GM23248 (cell line): ENCODE measurements at regions not wholly inside any gene's neighbourhood (a gene's known extent, or its start where the extent isn't known, plus 50 kb on each side); places are given as distances from the start of the nearest gene placed in this dataset.
A peak's percentile ranks its signal among the peaks of the same experiment; 100 is the strongest.

Source experiments
- DNase-seq: peaks from one replicate; pipeline ENCODE4 v3.0.0-alpha.2; 2015
- H2AFZ ChIP-seq: fragments of 200-600 bp; sonication (generic); 2 replicates; pipeline ENCODE4 v1.6.1; 2016; ENCODE audit warnings: antibody characterized with exemption
- H3F3A ChIP-seq: fragments of 200-600 bp; sonication (generic); 2 replicates; pipeline ENCODE4 v1.6.1; 2016; ENCODE audit warnings: mild to moderate bottlenecking, antibody characterized with exemption, mixed run types; ENCODE audit not compliant: insufficient read depth
- H3K27ac ChIP-seq: fragments of 200-600 bp; sonication (generic); 2 replicates; pipeline ENCODE4 v1.5.1; 2016; ENCODE audit warnings: mild to moderate bottlenecking
- H3K27me3 ChIP-seq: fragments of 200-600 bp; sonication (generic); replicated peaks from 2 replicates; pipeline ENCODE4 v1.6.1; 2016; ENCODE audit warnings: mild to moderate bottlenecking; ENCODE audit not compliant: insufficient read depth
- H3K36me3 ChIP-seq: fragments of 200-600 bp; sonication (generic); 2 replicates; pipeline ENCODE4 v1.6.1; 2016; ENCODE audit warnings: low read depth, mild to moderate bottlenecking
- H3K4me1 ChIP-seq: fragments of 200-600 bp; sonication (generic); 2 replicates; pipeline ENCODE4 v1.6.1; 2016; ENCODE audit warnings: mild to moderate bottlenecking; ENCODE audit not compliant: insufficient read depth
- H3K4me2 ChIP-seq: fragments of 200-600 bp; sonication (generic); one replicate; pipeline ENCODE4 v1.6.1; 2016; ENCODE audit warnings: mild to moderate bottlenecking; ENCODE audit not compliant: unreplicated experiment
- H3K4me3 ChIP-seq: fragments of 200-600 bp; sonication (generic); 2 replicates; pipeline ENCODE4 v1.5.1; 2016; ENCODE audit warnings: mild to moderate bottlenecking
- H3K79me2 ChIP-seq: fragments of 200-600 bp; sonication (generic); 2 replicates; pipeline ENCODE4 v1.6.1; 2016; ENCODE audit warnings: mild to moderate bottlenecking; ENCODE audit not compliant: insufficient read depth
- H3K9ac ChIP-seq: fragments of 200-600 bp; sonication (generic); 2 replicates; pipeline ENCODE4 v1.6.1; 2016; ENCODE audit warnings: mild to moderate bottlenecking
- H3K9me2 ChIP-seq: fragments of 200-600 bp; sonication (generic); 2 replicates; pipeline ENCODE4 v1.6.1; 2016; ENCODE audit warnings: mixed run types, mild to moderate bottlenecking, moderate library complexity; ENCODE audit not compliant: insufficient read depth
- H3K9me3 ChIP-seq: fragments of 200-600 bp; sonication (generic); one replicate; pipeline ENCODE4 v1.6.1; 2017; ENCODE audit warnings: low read depth
- H4K20me1 ChIP-seq: fragments of 200-600 bp; sonication (generic); 2 replicates; pipeline ENCODE4 v1.6.0; 2016; ENCODE audit not compliant: insufficient read depth
- EZH2 ChIP-seq: fragments of 200-600 bp; sonication (generic); IDR thresholded peaks from 2 replicates; pipeline ENCODE4 v1.6.1; 2018; ENCODE audit warnings: antibody characterized with exemption, mild to moderate bottlenecking; ENCODE audit not compliant: insufficient read depth, poor library complexity, severe bottlenecking
- EZH2phosphoT487 ChIP-seq: fragments of 200-600 bp; sonication (generic); IDR thresholded peaks from 2 replicates; pipeline ENCODE4 v1.6.1; 2018; ENCODE audit warnings: antibody characterized with exemption, moderate library complexity, mild to moderate bottlenecking, low read depth; ENCODE audit not compliant: insufficient read depth
- WGBS, 2 experiments: methylation state at CpG; one replicate each; pipeline ENCODE4 v1.1.6; 2015 to 2017; ENCODE audit warnings: low lambda C conversion rate in 2 of 2, low coverage in 1 of 2; ENCODE audit errors: missing lambda C conversion rate in 2 of 2; 5-methylcytosine and 5-hydroxymethylcytosine counted together
- in situ Hi-C: fragments of 300-500 bp; cut with MboI; formaldehyde crosslinking; loops from 2 replicates; pipeline ENCODE4 v1.15.0; 2020

DNA sequence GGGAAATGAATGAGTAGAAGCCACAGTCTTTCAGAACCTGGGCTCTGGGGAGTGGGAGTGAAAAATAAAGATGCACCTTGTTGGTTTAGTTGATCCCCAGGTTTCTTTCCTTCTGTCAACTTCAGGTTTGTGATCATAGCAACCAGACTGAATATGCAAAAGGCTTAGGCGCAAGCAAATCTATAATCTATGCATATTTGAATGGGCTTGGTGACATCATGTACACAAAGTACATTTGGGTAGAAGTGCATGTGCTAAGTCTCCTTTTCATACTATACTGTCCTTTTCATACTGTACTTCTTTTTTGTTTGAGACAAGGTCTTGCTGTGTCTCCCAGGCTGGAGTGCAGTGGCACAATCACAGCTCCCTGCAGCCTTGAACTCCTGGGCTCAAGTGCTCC lies 132.4 kb upstream of the C2CD4B start:
- Histone ChIP-seq H3K79me2 (no peaks in the 10 kb centered on the region), H3K9me2 (no peaks in the 10 kb centered on the region), H3K27me3 (peaks cover 8% of the 10 kb centered on the region; the same call in 1 of the 2 replicates), H3F3A (no peaks in the 10 kb centered on the region), H2AFZ (no peak overlapping the region), H3K36me3 (no peaks in the 10 kb centered on the region), H3K4me1 (no peaks in the 10 kb centered on the region), H3K27ac (no peak overlapping the region), H4K20me1 (no peaks in the 10 kb centered on the region), H3K4me3 (no peak overlapping the region), H3K9me3 (no peaks in the 10 kb centered on the region), H3K4me2 (no peak overlapping the region), H3K9ac (no peak overlapping the region)
- no peak for TF ChIP-seq EZH2
- no peak for TF ChIP-seq EZH2phosphoT487
- 95 to 97% methylated on average over 1 of the region's 1 CpG for WGBS, 2 experiments
- in situ Hi-C loops = no loop called here
- DNase-seq = no peak

DNA sequence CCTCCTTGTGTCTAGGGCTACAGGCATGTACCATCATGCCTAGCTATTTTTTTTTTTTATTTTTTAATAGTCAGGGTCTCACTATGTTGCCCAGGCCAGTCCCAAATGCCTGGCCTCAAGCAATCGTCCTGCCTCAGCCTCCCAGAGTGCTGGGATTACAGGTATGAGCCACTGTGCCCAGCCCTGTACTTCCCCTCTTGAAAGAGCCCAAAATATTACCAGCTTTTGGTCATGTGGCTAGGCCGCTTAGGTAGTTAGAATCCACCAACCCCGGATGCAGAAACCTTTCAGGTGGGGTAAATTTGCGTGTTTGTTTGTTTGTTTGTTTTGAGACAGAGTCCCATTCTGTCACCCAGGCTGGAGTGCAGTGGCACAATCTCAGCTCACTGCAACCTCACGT lies 132.8 kb upstream of the C2CD4B start:
- H3K27me3 ChIP-seq = peaks cover 8% of the 10 kb centered on the region; the same call in 1 of the 2 replicates
- H3K9ac ChIP-seq = no peak overlapping the region
- no peak overlapping the region for H3K4me2 ChIP-seq
- H3K9me3 ChIP-seq = no peaks in the 10 kb centered on the region
- in situ Hi-C loops = no loop called here
- H3K4me1 ChIP-seq = no peaks in the 10 kb centered on the region
- no peak for DNase-seq
- H3F3A ChIP-seq = no peaks in the 10 kb centered on the region
- no peak overlapping the region for H3K4me3 ChIP-seq
- no peak overlapping the region for H2AFZ ChIP-seq
- TF ChIP-seq EZH2 (no peak), EZH2phosphoT487 (no peak)
- H4K20me1 ChIP-seq = no peaks in the 10 kb centered on the region
- H3K27ac ChIP-seq = no peak overlapping the region
- H3K9me2 ChIP-seq = no peaks in the 10 kb centered on the region
- no peaks in the 10 kb centered on the region for H3K79me2 ChIP-seq
- 61 to 63% methylated on average over 5 of the region's 5 CpGs for WGBS, 2 experiments
- H3K36me3 ChIP-seq = no peaks in the 10 kb centered on the region

DNA sequence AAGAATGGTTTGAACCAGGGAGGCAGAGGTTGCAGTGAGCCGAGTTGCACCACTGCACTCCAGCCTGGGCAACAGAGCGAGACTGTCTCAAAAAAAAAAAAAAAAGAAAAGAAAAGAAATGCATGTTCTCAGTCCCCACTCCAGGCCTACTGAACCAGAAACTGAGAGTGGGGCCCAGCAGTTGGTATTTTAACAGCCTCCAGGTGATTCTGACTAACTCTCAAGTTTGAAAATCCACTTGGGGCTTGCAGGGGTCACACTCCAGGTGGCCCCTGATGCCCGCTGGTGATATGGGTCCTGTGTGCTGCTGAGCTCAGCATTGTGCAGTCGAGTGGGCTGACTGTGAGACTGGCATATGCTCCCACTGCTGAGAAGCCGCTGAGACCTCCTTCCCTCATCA lies 133.7 kb upstream of the C2CD4B start:
- WGBS, 2 experiments = 66 to 68% methylated on average over 5 of the region's 5 CpGs
- H3K9me3 ChIP-seq = no peaks in the 10 kb centered on the region
- H3K4me1 ChIP-seq = no peaks in the 10 kb centered on the region
- no peak for DNase-seq
- H4K20me1 ChIP-seq = no peaks in the 10 kb centered on the region
- H3F3A ChIP-seq = no peaks in the 10 kb centered on the region
- H3K9ac ChIP-seq = no peak overlapping the region
- no peak overlapping the region for H3K27ac ChIP-seq
- no peak for TF ChIP-seq EZH2phosphoT487
- TF ChIP-seq EZH2 = no peak
- no peak overlapping the region for H2AFZ ChIP-seq
- in situ Hi-C loops = no loop called here
- H3K79me2 ChIP-seq = no peaks in the 10 kb centered on the region
- no peaks in the 10 kb centered on the region for H3K36me3 ChIP-seq
- H3K27me3 ChIP-seq = 0 out of 2 replicates have a peak, but pooled peaks cover 8% of the 10 kb centered on the region
- no peak overlapping the region for H3K4me2 ChIP-seq
- H3K4me3 ChIP-seq = no peak overlapping the region
- no peaks in the 10 kb centered on the region for H3K9me2 ChIP-seq

DNA sequence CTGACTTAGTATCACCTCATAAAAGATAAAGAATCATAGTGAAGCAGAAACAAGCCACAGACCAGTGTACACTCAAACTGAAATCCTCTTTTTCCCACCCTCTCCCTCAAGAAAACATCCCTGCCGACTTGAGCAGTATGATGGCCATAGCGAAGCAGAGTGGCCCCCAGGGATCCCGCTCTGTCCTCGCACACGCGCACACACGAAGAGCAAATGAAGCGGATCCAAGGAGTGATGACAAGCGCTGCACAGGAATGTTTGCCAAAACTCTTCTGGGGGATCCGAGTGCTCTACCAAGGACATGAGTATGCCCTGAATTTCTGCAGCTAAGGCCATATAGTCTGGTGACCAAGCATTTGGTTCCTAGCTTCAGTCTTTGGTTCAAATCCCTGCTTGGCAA lies 134.5 kb upstream of the C2CD4B start:
- Histone ChIP-seq H3K9me2 (no peaks in the 10 kb centered on the region), H3K9me3 (no peaks in the 10 kb centered on the region), H4K20me1 (no peaks in the 10 kb centered on the region), H3K4me1 (no peaks in the 10 kb centered on the region), H3K36me3 (no peaks in the 10 kb centered on the region), H3K4me3 (no peak overlapping the region), H3K27me3 (0 out of 2 replicates have a peak, but pooled peaks cover 8% of the 10 kb centered on the region), H3K27ac (no peak overlapping the region), H3K4me2 (no peak overlapping the region), H3K9ac (no peak overlapping the region), H3F3A (no peaks in the 10 kb centered on the region), H3K79me2 (no peaks in the 10 kb centered on the region), H2AFZ (no peak overlapping the region)
- no peak for DNase-seq
- TF ChIP-seq EZH2 = no peak
- no peak for TF ChIP-seq EZH2phosphoT487
- in situ Hi-C loops = no loop called here
- WGBS, 2 experiments = 90 to 92% methylated on average over 10 of the region's 10 CpGs

DNA sequence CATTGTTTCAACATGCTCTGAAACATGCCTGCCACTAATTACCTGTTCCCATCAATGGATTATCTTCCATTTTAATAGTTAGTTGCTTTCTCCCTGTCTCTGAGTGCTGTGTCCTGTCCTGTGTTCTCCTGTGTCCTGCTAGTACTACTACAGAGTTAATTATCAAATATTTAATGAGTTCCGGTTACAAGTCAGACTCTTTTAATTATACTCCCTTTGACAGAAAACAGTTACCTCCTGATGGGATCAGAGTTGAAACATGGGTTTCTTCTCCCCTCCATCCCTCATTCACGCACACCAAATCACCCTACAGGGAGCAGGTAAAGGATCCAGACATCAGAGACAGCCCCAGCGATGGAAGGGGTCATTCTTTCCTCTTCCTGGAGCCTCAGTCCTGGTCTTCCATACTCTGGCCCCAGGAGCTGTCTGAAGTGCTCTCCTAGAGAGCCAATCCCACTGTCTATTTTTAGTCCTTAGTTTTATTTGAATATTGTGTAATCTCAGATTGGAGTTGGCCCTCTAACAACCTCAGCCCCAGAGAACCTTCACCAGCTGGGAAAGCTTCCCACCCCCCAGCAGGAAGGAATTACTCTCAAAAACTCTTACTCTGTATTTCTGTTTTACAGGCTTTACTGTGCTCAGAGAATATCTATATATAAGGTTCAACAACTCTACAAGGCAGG lies 137.0 kb upstream of the C2CD4B start:
- Histone ChIP-seq H3K4me2 (no peak overlapping the region), H3K9me3 (no peaks in the 10 kb centered on the region), H2AFZ (no peak overlapping the region), H3K4me3 (no peak overlapping the region), H3K27ac (no peak overlapping the region), H4K20me1 (no peaks in the 10 kb centered on the region), H3K4me1 (peaks cover 2% of the 10 kb centered on the region), H3K27me3 (0 out of 2 replicates have a peak, but pooled peaks cover 8% of the 10 kb centered on the region), H3K79me2 (no peaks in the 10 kb centered on the region), H3K9me2 (no peaks in the 10 kb centered on the region), H3K9ac (no peak overlapping the region), H3K36me3 (no peaks in the 10 kb centered on the region), H3F3A (peaks cover 2% of the 10 kb centered on the region)
- no peak for TF ChIP-seq EZH2
- TF ChIP-seq EZH2phosphoT487 = no peak
- in situ Hi-C loops = no loop called here
- DNase-seq = peak; percentile 17
- 32 to 35% methylated on average over 3 of the region's 3 CpGs for WGBS, 2 experiments
